HCT116 (cell line): ENCODE measurements at regions not wholly inside any gene's neighbourhood (a gene's known extent, or its start where the extent isn't known, plus 50 kb on each side); places are given as distances from the start of the nearest gene placed in this dataset.

Experiments used
- ATAC-seq: fragments of 200-7000 bp; cut with Tn5 transposase; 2 replicates; pipeline ENCODE4 v1.9.1; 2020; ENCODE audit warnings: mild to moderate bottlenecking, moderate library complexity
- BruUV-seq: library from RNA; stranded (reverse); fragments of 400-500 nt; replicated peaks from 2 replicates; lab custom pipeline; 2021; lab: Mats Ljungman, UMichigan
- CTCF ChIA-PET: fragments of 300-600 bp; sonication (Branson Sonifier 250); formaldehyde crosslinking; loops from one replicate; lab custom pipeline; 2021; ENCODE audit warnings: antibody characterized with exemption; lab: Charles Lee
- POLR2A ChIA-PET: fragments of 300-600, 350-600 bp; sonication (Branson Sonifier 250); formaldehyde crosslinking; loops from one replicate; lab custom pipeline; 2021; ENCODE audit warnings: antibody characterized with exemption; lab: Charles Lee
- RAD21 ChIA-PET, 2 experiments: fragments of 300-600 bp; sonication (Branson Sonifier 250); formaldehyde crosslinking; loops; one replicate each; lab custom pipeline; 2023; ENCODE audit warnings: low total read pairs in 2 of 2; ENCODE audit not compliant: uncharacterized antibody in 2 of 2, unreplicated experiment in 2 of 2, low non-redundant PET in 1 of 2; lab: Charles Lee
- DNase-seq: peaks from one replicate; pipeline ENCODE4 v3.0.0-alpha.2; 2010; ENCODE audit warnings: low read depth, low spot score
- H2AFZ ChIP-seq: fragments of 200-600 bp; shearing (Covaris generic), sonication (generic); 2 replicates; pipeline ENCODE4 v1.6.1; 2017; ENCODE audit warnings: low read depth, mixed run types, mixed read lengths, antibody characterized with exemption, low read length; ENCODE audit not compliant: poor library complexity, severe bottlenecking
- H3K27ac ChIP-seq: 2 replicates; pipeline ENCODE4 v1.5.1; 2012; ENCODE audit warnings: low read depth, low read length
- H3K27me3 ChIP-seq: fragments of 200-600 bp; sonication (generic); 2 replicates; pipeline ENCODE4 v1.6.1; 2016; ENCODE audit warnings: mixed run types, low read length, mixed read lengths; ENCODE audit not compliant: insufficient read depth
- H3K36me3 ChIP-seq, 2 experiments: fragments of 200-500 bp in 1 of 2; fragments of 200-600 bp in 1 of 2; sonication (Bioruptor generic) in 1 of 2; sonication (generic) in 1 of 2; 2 replicates each; pipeline versions ENCODE4 v1.5.1 to v1.6.1; 2014 to 2016; ENCODE audit warnings: low read length in 2 of 2, inconsistent platforms in 1 of 2, mixed read lengths in 1 of 2, mixed run types in 1 of 2; ENCODE audit not compliant: insufficient read depth in 2 of 2, control insufficient read depth in 1 of 2
- H3K4me1 ChIP-seq, 2 experiments: fragments of 200-600 bp in 1 of 2; sonication (generic) in 1 of 2; 2 replicates each; pipeline versions ENCODE4 v1.5.1 to v1.6.1; 2012 to 2017; ENCODE audit warnings: low read length in 2 of 2, inconsistent platforms in 1 of 2, mild to moderate bottlenecking in 1 of 2, mixed read lengths in 1 of 2, mixed run types in 1 of 2, moderate library complexity in 1 of 2; ENCODE audit not compliant: insufficient read depth in 2 of 2, control insufficient read depth in 1 of 2
- H3K4me2 ChIP-seq: fragments of 200-600 bp; sonication (generic); 2 replicates; pipeline ENCODE4 v1.6.1; 2017; ENCODE audit warnings: mixed run types, low read length, mixed read lengths
- H3K4me3 ChIP-seq, 2 experiments: fragments of 200-600 bp in 1 of 2; sonication (generic) in 1 of 2; replicated peaks in 1 of 2; 2 replicates each; pipeline ENCODE4 v1.5.1; 2011 to 2016; ENCODE audit warnings: low read length in 2 of 2, control low read depth in 1 of 2, low read depth in 1 of 2, mild to moderate bottlenecking in 1 of 2, mixed read lengths in 1 of 2, mixed run types in 1 of 2
- H3K79me2 ChIP-seq: fragments of 200-600 bp; sonication (generic); 2 replicates; pipeline ENCODE4 v1.6.1; 2017; ENCODE audit warnings: mild to moderate bottlenecking, mixed run types, low read length, moderate library complexity, mixed read lengths; ENCODE audit not compliant: insufficient read depth
- H3K9ac ChIP-seq: fragments of 200-600 bp; sonication (generic); 2 replicates; pipeline ENCODE4 v1.6.1; 2016; ENCODE audit warnings: low read length, mixed read lengths
- H3K9me2 ChIP-seq: fragments of 200-600 bp; sonication (generic), shearing (Covaris generic); 2 replicates; pipeline ENCODE4 v1.6.1; 2017; ENCODE audit warnings: mixed run types, mild to moderate bottlenecking, moderate library complexity; ENCODE audit not compliant: insufficient read depth
- H3K9me3 ChIP-seq, 2 experiments: fragments of 200-500 bp in 1 of 2; fragments of 200-600 bp in 1 of 2; sonication (Bioruptor generic) in 1 of 2; sonication (generic) in 1 of 2; 2 replicates each; pipeline ENCODE4 v1.6.1; 2014 to 2017; ENCODE audit warnings: low read length in 2 of 2, mixed read lengths in 2 of 2, inconsistent platforms in 1 of 2, low read depth in 1 of 2, mild to moderate bottlenecking in 1 of 2, mixed run types in 1 of 2, moderate library complexity in 1 of 2; ENCODE audit not compliant: control insufficient read depth in 1 of 2, insufficient read depth in 1 of 2
- H4K20me1 ChIP-seq: fragments of 200-600 bp; sonication (generic), shearing (Covaris generic); 2 replicates; pipeline ENCODE4 v1.6.1; 2017; ENCODE audit warnings: mixed run types, mild to moderate bottlenecking, moderate library complexity; ENCODE audit not compliant: insufficient read depth
- EZH2 ChIP-seq: fragments of 200-600 bp; sonication (generic); IDR thresholded peaks from 2 replicates; pipeline ENCODE4 v1.6.1; 2017; ENCODE audit warnings: antibody characterized with exemption, mixed run types
- EZH2phosphoT487 ChIP-seq: fragments of 200-600 bp; IDR thresholded peaks from 2 replicates; pipeline ENCODE4 v1.6.1; 2018; ENCODE audit warnings: antibody characterized with exemption, borderline replicate concordance
- JUND ChIP-seq: IDR thresholded peaks from 2 replicates; pipeline ENCODE4 v1.6.1; 2012
- RAD21 ChIP-seq: IDR thresholded peaks from 2 replicates; pipeline ENCODE4 v1.6.1; 2012; ENCODE audit warnings: low read depth, mild to moderate bottlenecking
- SIN3A ChIP-seq: IDR thresholded peaks from 2 replicates; pipeline ENCODE4 v1.6.1; 2012; ENCODE audit warnings: low read depth
- SRF ChIP-seq: IDR thresholded peaks from 2 replicates; pipeline ENCODE4 v1.6.1; 2012; ENCODE audit warnings: low read depth
- TCF7L2 ChIP-seq: IDR thresholded peaks from 2 replicates; pipeline ENCODE4 v1.7.0; 2011; ENCODE audit warnings: borderline replicate concordance, inconsistent platforms; ENCODE audit not compliant: insufficient read depth, insufficient read length; ENCODE audit errors: extremely low read depth
- ZFX ChIP-seq: fragments of 450-650 bp; IDR thresholded peaks from 2 replicates; pipeline ENCODE4 v1.6.1; 2017
- ZNF274 ChIP-seq: fragments of 200-500 bp; sonication (Bioruptor generic); IDR thresholded peaks from 2 replicates; pipeline ENCODE4 v1.6.1; 2014; ENCODE audit warnings: mild to moderate bottlenecking, low read depth, low read length, inconsistent platforms
- intact Hi-C: fragments of 100-400 bp; cut with micrococcal nuclease; formaldehyde crosslinking; loops from 2 replicates; pipeline ENCODE4 v1.10.0; 2022
- TF ChIP-seq, protein P1 (sequence below): IDR thresholded peaks from 2 replicates; pipeline ENCODE4 v1.6.1; 2012
- TF ChIP-seq, protein P2 (sequence below), 3 experiments: fragments of 200-600 bp in 1 of 3; sonication (generic) in 1 of 3; IDR thresholded peaks in 2 of 3; conservative IDR thresholded peaks in 1 of 3; 2 replicates each; pipeline ENCODE4 v1.5.1; 2012 to 2017; ENCODE audit warnings: low read depth in 2 of 3, low read length in 2 of 3, antibody characterized with exemption in 1 of 3, borderline replicate concordance in 1 of 3, control low read depth in 1 of 3, mild to moderate bottlenecking in 1 of 3, mixed read lengths in 1 of 3, mixed run types in 1 of 3, moderate library complexity in 1 of 3; ENCODE audit not compliant: insufficient read depth in 1 of 3
- TF ChIP-seq, protein P3 (sequence below): IDR thresholded peaks from 2 replicates; pipeline ENCODE4 v1.6.1; 2012

DNA sequence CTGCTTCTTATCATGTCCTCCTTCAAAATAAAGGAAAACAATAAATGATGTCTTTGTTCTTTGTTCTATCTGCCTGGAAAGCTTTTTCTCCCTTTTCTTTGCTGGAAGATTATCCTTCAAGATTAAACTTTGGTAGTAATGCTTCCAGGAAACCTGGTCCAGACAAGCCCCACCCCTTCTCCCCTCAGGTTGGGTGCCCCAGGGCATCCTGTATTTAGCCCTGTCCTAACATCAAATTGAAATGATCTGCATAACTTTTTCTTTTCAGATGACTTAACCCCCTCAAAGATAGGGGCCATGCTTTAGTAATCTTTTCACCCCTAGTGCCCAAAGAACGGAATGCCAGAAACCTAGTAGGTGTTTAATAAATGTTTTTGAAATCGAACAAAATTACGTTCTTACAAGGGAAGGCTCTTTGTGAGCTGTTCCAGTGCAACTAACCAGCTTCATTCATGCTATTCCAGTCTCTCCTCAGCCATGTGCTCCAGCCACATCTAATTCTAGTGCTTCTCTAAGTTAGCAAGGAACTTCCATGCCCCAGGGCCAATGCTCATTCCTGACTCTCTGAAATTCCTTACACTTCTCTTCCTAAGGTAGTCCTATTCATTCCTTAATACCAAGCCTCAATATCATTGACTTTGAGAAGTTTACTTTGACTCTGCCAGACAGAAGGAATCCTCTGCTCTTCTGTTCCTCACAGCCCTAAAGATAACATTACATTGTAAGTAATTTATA is 135.6 kb upstream of the BACH2 start:
- ATAC-seq (no peak), DNase-seq (no peak)
- no peak overlapping the region for H2AFZ ChIP-seq
- no peaks in the 10 kb centered on the region for H4K20me1 ChIP-seq
- no peak overlapping the region for H3K27ac ChIP-seq
- no peaks in the 10 kb centered on the region for H3K79me2 ChIP-seq
- H3K4me2 ChIP-seq: no peak overlapping the region
- intact Hi-C loops: no loop called here
- no peak overlapping the region for H3K9ac ChIP-seq
- CTCF ChIA-PET: interaction anchor here (0.9 kb wide), 1 partner anchor 492 kb away, joined by 3 read pairs; no protein-coding TSS in a partner anchor
- 0 out of 4 replicates have a peak, but pooled peaks cover 0 to 3% of the 10 kb centered on the region in 2 experiments for H3K9me3 ChIP-seq
- H3K27me3 ChIP-seq: no peaks in the 10 kb centered on the region
- H3K36me3 ChIP-seq: no peaks in the 10 kb centered on the region
- no peak overlapping the region for H3K4me3 ChIP-seq
- TF ChIP-seq ZNF274 (no peak), JUND (no peak), EZH2 (no peak), TCF7L2 (no peak), EZH2phosphoT487 (no peak), ZFX (no peak), SRF (no peak), RAD21 (no peak), SIN3A (no peak)
- TF ChIP-seq, protein P1, sequence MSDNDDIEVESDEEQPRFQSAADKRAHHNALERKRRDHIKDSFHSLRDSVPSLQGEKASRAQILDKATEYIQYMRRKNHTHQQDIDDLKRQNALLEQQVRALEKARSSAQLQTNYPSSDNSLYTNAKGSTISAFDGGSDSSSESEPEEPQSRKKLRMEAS: no peak
- TF ChIP-seq, protein P2, sequence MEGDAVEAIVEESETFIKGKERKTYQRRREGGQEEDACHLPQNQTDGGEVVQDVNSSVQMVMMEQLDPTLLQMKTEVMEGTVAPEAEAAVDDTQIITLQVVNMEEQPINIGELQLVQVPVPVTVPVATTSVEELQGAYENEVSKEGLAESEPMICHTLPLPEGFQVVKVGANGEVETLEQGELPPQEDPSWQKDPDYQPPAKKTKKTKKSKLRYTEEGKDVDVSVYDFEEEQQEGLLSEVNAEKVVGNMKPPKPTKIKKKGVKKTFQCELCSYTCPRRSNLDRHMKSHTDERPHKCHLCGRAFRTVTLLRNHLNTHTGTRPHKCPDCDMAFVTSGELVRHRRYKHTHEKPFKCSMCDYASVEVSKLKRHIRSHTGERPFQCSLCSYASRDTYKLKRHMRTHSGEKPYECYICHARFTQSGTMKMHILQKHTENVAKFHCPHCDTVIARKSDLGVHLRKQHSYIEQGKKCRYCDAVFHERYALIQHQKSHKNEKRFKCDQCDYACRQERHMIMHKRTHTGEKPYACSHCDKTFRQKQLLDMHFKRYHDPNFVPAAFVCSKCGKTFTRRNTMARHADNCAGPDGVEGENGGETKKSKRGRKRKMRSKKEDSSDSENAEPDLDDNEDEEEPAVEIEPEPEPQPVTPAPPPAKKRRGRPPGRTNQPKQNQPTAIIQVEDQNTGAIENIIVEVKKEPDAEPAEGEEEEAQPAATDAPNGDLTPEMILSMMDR (IDR thresholded peaks at IDR 0.05 in 2 of 3, conservative IDR thresholded peaks at IDR 0.05 in 1 of 3; ENCODE audit: borderline replicate concordance in 1 of 3, insufficient read depth in 1 of 3, low read depth in 2 of 3, low read length in 2 of 3): no peak
- TF ChIP-seq, protein P3, sequence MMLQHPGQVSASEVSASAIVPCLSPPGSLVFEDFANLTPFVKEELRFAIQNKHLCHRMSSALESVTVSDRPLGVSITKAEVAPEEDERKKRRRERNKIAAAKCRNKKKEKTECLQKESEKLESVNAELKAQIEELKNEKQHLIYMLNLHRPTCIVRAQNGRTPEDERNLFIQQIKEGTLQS: no peak
- no peaks in the 10 kb centered on the region for H3K4me1 ChIP-seq
- RAD21 ChIA-PET: no interaction called here
- POLR2A ChIA-PET: no interaction called here
- BruUV-seq: no TSS peak
- no peaks in the 10 kb centered on the region for H3K9me2 ChIP-seq
